Sigmoid colon (tissue), 6 donors: ENCODE measurements at regions not wholly inside any gene's neighbourhood (a gene's known extent, or its start where the extent isn't known, plus 50 kb on each side); places are given as distances from the start of the nearest gene placed in this dataset.

Experiments used
- DNase-seq: peaks from one replicate; pipeline ENCODE4 v3.0.0-alpha.2; 2019
- H3K27ac ChIP-seq, 4 donors: fragments of 200-600 bp; sonication (generic); one replicate each; pipeline ENCODE4 v1.5.1; 2016 to 2019; ENCODE audit warnings: mild to moderate bottlenecking in 1 of 4
- H3K27me3 ChIP-seq, 3 donors: fragments of 200-600 bp; sonication (generic); one replicate each; pipeline ENCODE4 v1.5.1; 2019; ENCODE audit warnings: mild to moderate bottlenecking in 1 of 3
- H3K36me3 ChIP-seq, 4 donors: fragments of 200-600 bp; sonication (generic); one replicate each; pipeline ENCODE4 v1.5.1; 2016 to 2019
- H3K4me1 ChIP-seq, 4 donors: fragments of 200-600 bp; sonication (generic); one replicate each; pipeline ENCODE4 v1.5.1; 2017 to 2019
- H3K4me3 ChIP-seq, 4 donors: fragments of 200-600 bp; sonication (generic); one replicate each; pipeline ENCODE4 v1.5.1; 2017 to 2019; ENCODE audit warnings: mild to moderate bottlenecking in 2 of 4, moderate library complexity in 1 of 4
- H3K9me3 ChIP-seq, 4 donors: fragments of 200-600 bp in 3 of 4; sonication (generic) in 3 of 4; one replicate each; pipeline versions ENCODE4 v1.5.1 to v1.6.1; 2013 to 2019
- CTCF ChIP-seq, 4 experiments: fragments of 450-650 bp in 3 of 4; fragments of 200-600 bp in 1 of 4; IDR thresholded peaks; one replicate each; pipeline ENCODE4 v1.5.1; 2016 to 2019; ENCODE audit warnings: antibody characterized with exemption in 4 of 4, mild to moderate bottlenecking in 3 of 4, moderate library complexity in 2 of 4
- EP300 ChIP-seq, 4 donors: sonication (generic); formaldehyde crosslinking; IDR thresholded peaks; one replicate each; pipeline ENCODE4 v1.6.1; 2017; ENCODE audit warnings: antibody characterized with exemption in 4 of 4
- POLR2A ChIP-seq, 2 donors: fragments of 450-650 bp; IDR thresholded peaks; one replicate each; pipeline ENCODE4 v1.6.1; 2016; ENCODE audit warnings: antibody characterized with exemption in 2 of 2, mild to moderate bottlenecking in 2 of 2, moderate library complexity in 2 of 2
- POLR2AphosphoS5 ChIP-seq, 4 donors: sonication (generic); formaldehyde crosslinking; IDR thresholded peaks; one replicate each; pipeline ENCODE4 v1.6.1; 2017; ENCODE audit warnings: antibody characterized with exemption in 4 of 4
- WGBS, 2 donors: extraction: QIAGEN DNeasy Blood & Tissue Kit; methylation state at CpG; one replicate each; pipeline ENCODE4 v1.1.7; 2013; 5-methylcytosine and 5-hydroxymethylcytosine counted together
- intact Hi-C: fragments of 100-400 bp; cut with DNase I; formaldehyde crosslinking; loops from one replicate; pipeline ENCODE4 v1.15.1; 2023
- donor health status: healthy with polysubstance abuse.
- donor health status: healthy.

DNA sequence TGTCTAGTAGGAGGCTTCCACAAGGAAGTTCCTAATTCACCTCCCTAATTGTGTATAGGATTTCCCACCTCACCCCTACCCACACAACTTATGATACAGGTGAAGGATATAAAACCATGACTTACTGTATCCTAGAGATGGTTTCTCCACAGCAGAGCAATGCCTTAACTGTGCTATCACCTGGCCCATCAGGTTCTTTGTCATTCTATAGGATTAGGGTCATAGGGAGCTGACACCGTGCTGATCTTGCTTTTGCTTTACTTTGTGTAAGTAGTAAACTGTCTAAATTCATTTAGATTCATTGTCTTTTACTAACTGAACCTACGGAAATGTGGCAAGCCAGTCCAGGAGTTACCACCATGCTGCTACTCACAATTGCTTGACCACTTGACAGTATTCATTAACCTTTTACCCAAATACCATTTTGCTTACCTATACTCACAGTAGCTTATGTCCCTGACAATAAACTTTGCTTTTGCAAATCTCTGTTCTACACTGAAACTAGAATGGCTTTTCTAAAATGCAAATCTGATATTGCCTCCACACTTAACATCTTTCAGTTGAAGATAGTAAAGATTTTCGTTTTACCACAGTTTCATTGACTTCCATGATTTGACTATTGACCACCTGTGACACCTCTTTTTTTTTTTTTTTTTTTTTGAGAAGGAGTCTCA is 147.6 kb downstream of the IFI44 start:
- no peaks in the 10 kb centered on the region for H3K36me3 ChIP-seq
- H3K27me3 ChIP-seq, result no peaks in the 10 kb centered on the region
- WGBS, 2 donors, result 53 to 58% methylated on average over 3 of the region's 3 CpGs
- H3K9me3 ChIP-seq, result no peaks in the 10 kb centered on the region
- no peak for TF ChIP-seq POLR2A (IDR thresholded peaks at IDR 0.05)
- no peak for TF ChIP-seq EP300 (IDR thresholded peaks at IDR 0.05)
- no peak for TF ChIP-seq CTCF (IDR thresholded peaks at IDR 0.05)
- no peak for TF ChIP-seq POLR2AphosphoS5 (IDR thresholded peaks at IDR 0.05)
- intact Hi-C loops, result no loop called here
- no peak overlapping the region for H3K27ac ChIP-seq
- H3K4me3 ChIP-seq, result no peak overlapping the region
- DNase-seq, result no peak
- H3K4me1 ChIP-seq, result no peaks in the 10 kb centered on the region

- TF ChIP-seq POLR2A (IDR thresholded peaks at IDR 0.05) (no peak), POLR2AphosphoS5 (IDR thresholded peaks at IDR 0.05) (no peak), CTCF (IDR thresholded peaks at IDR 0.05) (no peak), EP300 (IDR thresholded peaks at IDR 0.05) (no peak)
- no peaks in the 10 kb centered on the region for H3K9me3 ChIP-seq
- H3K4me3 ChIP-seq, result no peak overlapping the region
- H3K27ac ChIP-seq, result no peak overlapping the region
- no peaks in the 10 kb centered on the region for H3K4me1 ChIP-seq
- 74 to 79% methylated on average over 1 of the region's 1 CpG for WGBS, 2 donors
- H3K36me3 ChIP-seq, result no peaks in the 10 kb centered on the region
- intact Hi-C loops, result no loop called here
- no peak for DNase-seq
- no peaks in the 10 kb centered on the region for H3K27me3 ChIP-seq
These were observed 150.3 kb downstream of the IFI44 start for GRCh38 chr1:78799926-78800325.

DNA sequence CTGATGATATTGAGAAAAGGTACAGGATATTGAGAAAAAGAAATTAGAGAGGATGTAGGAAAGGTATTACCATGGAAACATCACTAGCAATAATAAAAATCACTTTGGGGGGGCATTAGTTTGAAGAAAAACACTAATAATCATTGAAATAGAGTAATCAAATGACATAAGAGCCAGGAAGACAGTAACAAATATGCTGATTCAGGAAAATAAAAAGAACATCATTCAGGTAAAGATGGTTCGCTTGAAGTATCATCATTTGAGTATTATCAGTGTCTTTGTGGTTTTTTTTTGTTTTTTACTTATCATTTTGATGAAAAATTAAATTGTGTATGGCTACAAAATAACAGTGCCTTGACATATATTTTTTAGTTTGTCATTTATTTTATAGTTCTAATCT is 164.5 kb downstream of the IFI44 start:
- intact Hi-C loops, result no loop called here
- Histone ChIP-seq H3K36me3 (no peaks in the 10 kb centered on the region), H3K27ac (no peak overlapping the region), H3K4me1 (no peaks in the 10 kb centered on the region), H3K27me3 (no peaks in the 10 kb centered on the region), H3K4me3 (no peak overlapping the region), H3K9me3 (no peaks in the 10 kb centered on the region)
- DNase-seq, result no peak
- 68 to 83% methylated on average over 1 of the region's 1 CpG for WGBS, 2 donors
- no peak for TF ChIP-seq POLR2A (IDR thresholded peaks at IDR 0.05)
- TF ChIP-seq CTCF (IDR thresholded peaks at IDR 0.05), result no peak
- no peak for TF ChIP-seq EP300 (IDR thresholded peaks at IDR 0.05)
- TF ChIP-seq POLR2AphosphoS5 (IDR thresholded peaks at IDR 0.05), result no peak

DNA sequence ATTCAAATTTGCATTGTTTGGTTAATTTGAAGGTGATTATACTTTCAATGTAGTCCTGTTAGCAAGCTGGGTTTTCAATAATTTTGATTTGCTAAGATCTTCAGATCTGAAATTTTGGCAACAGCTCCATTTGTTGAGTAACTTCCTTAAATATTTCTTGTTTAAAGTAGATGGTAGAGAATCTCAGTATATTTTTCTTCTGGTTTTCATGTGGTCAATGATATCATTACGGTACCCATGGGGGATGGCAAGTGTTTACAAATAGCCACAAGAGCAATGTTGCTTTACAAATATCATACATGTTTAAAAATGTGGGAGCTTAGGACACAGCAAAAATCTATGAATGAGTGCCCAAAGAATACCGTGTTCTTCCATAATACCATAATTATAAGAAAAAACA is 175.9 kb downstream of the IFI44 start:
- intact Hi-C loops, result no loop called here
- 80 to 94% methylated on average over 2 of the region's 2 CpGs for WGBS, 2 donors
- Histone ChIP-seq H3K4me3 (no peak overlapping the region), H3K4me1 (no peaks in the 10 kb centered on the region), H3K36me3 (no peaks in the 10 kb centered on the region), H3K9me3 (no peaks in the 10 kb centered on the region), H3K27me3 (no peaks in the 10 kb centered on the region), H3K27ac (no peak overlapping the region)
- no peak for DNase-seq
- TF ChIP-seq EP300 (IDR thresholded peaks at IDR 0.05) (no peak), CTCF (IDR thresholded peaks at IDR 0.05) (no peak), POLR2AphosphoS5 (IDR thresholded peaks at IDR 0.05) (no peak)

DNA sequence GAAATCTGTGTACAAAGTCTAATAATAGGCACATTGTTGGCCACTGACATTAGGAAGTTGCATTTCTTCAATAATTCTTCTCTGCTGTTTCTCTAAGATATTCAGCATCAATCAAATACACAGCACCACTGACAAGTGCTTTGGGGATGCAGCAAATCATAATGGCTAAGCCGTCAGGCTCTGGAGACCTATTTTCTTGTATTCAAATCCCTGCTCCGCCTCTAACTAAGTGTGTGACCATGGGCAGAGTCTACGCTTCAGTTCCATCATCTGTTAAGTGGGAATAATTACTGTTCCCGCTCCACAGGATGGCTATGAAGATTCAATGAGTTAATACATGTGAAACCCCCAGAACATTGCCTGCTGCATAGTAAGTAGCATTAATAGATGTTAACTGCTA is 176.9 kb downstream of the ADGRL4 start:
- WGBS, 2 donors, result 84 to 92% methylated on average over 4 of the region's 4 CpGs

More for the DNA sequence above, 176.9 kb downstream of the ADGRL4 start:
- no peak overlapping the region for H3K4me3 ChIP-seq
- no peaks in the 10 kb centered on the region for H3K36me3 ChIP-seq
- H3K4me1 ChIP-seq, result no peaks in the 10 kb centered on the region
- no peak for DNase-seq
- intact Hi-C loops, result no loop called here
- no peaks in the 10 kb centered on the region for H3K9me3 ChIP-seq
- TF ChIP-seq POLR2A (IDR thresholded peaks at IDR 0.05) (no peak), POLR2AphosphoS5 (IDR thresholded peaks at IDR 0.05) (no peak), CTCF (IDR thresholded peaks at IDR 0.05) (no peak), EP300 (IDR thresholded peaks at IDR 0.05) (no peak)
- no peak overlapping the region for H3K27ac ChIP-seq
- no peaks in the 10 kb centered on the region for H3K27me3 ChIP-seq
